HepG2 (cell line): ENCODE measurements at regions not wholly inside any gene's neighbourhood (a gene's known extent, or its start where the extent isn't known, plus 50 kb on each side); places are given as distances from the start of the nearest gene placed in this dataset.

Source experiments
- ATAC-seq: fragments of 200-7000 bp; cut with Tn5 transposase; 3 replicates; pipeline ENCODE4 v1.9.1; 2020; ENCODE audit warnings: mild to moderate bottlenecking, moderate library complexity
- BruUV-seq: library from RNA; stranded (reverse); fragments of 400-500 nt; replicated peaks from 2 replicates; lab custom pipeline; 2021; lab: Mats Ljungman, UMichigan
- CTCF ChIA-PET: fragments of 300-600 bp; formaldehyde crosslinking; extraction: SDS; loops from one replicate; lab custom pipeline; 2021; ENCODE audit warnings: low total read pairs, inconsistent platforms, low intra/inter-chr PET ratio; lab: Yijun Ruan, JAX
- POLR2A ChIA-PET: fragments of 350-600 bp; sonication (Branson Sonifier 250); formaldehyde crosslinking; loops from one replicate; lab custom pipeline; 2020; ENCODE audit warnings: antibody characterized with exemption, inconsistent platforms; lab: Yijun Ruan, JAX
- DNase-seq: peaks from one replicate; pipeline ENCODE4 v3.0.0-alpha.2; 2015; ENCODE audit warnings: low spot score
- FAIRE-seq: peaks from 3 replicates; lab custom pipeline; 2011; peaks lifted over from hg19 to GRCh38; lab: Jason Lieb, UNC
- H2AFZ ChIP-seq: one replicate; pipeline ENCODE4 v1.6.1; 2011; ENCODE audit warnings: low read length, inconsistent platforms
- H3K27ac ChIP-seq: fragments of 300-600 bp; 3 replicates; pipeline ENCODE4 v1.8.0; 2011; ENCODE audit warnings: mixed run types, mild to moderate bottlenecking, mixed read lengths, low read length, inconsistent platforms; ENCODE audit not compliant: insufficient read depth; ENCODE audit errors: extremely low read length
- H3K27me3 ChIP-seq, 2 experiments: fragments of 200-600 bp in 1 of 2; 2 replicates in 1 of 2; 3 replicates in 1 of 2; pipeline versions ENCODE4 v1.6.0 to v1.8.0; 2011; ENCODE audit warnings: low read length in 2 of 2, mild to moderate bottlenecking in 2 of 2, moderate library complexity in 2 of 2, inconsistent platforms in 1 of 2; ENCODE audit not compliant: insufficient read depth in 2 of 2, control insufficient read depth in 1 of 2
- H3K36me3 ChIP-seq, 2 experiments: fragments of 200-600 bp in 1 of 2; replicated peaks in 1 of 2; 2 replicates in 1 of 2; 3 replicates in 1 of 2; pipeline versions ENCODE4 v1.5.1 to v1.8.0; 2011; ENCODE audit warnings: low read length in 2 of 2, inconsistent platforms in 1 of 2; ENCODE audit not compliant: insufficient read depth in 2 of 2, control insufficient read depth in 1 of 2
- H3K4me1 ChIP-seq: 2 replicates; pipeline ENCODE4 v1.5.1; 2012; ENCODE audit warnings: low read length, inconsistent platforms; ENCODE audit not compliant: insufficient read depth
- H3K4me2 ChIP-seq: 2 replicates; pipeline ENCODE4 v1.6.0; 2011; ENCODE audit warnings: low read depth, low read length, inconsistent platforms
- H3K4me3 ChIP-seq, 3 experiments: fragments of 200-600 bp in 1 of 3; sonication (generic), shearing (Covaris generic) in 1 of 3; replicated peaks in 1 of 3; 2 replicates each; pipeline ENCODE4 v1.5.1; 2011 to 2016; ENCODE audit warnings: low read length in 3 of 3, inconsistent platforms in 2 of 3, low read depth in 2 of 3, mild to moderate bottlenecking in 2 of 3, control low read depth in 1 of 3, mixed read lengths in 1 of 3; ENCODE audit not compliant: insufficient read depth in 1 of 3
- H3K79me2 ChIP-seq: one replicate; pipeline ENCODE4 v1.6.1; 2011; ENCODE audit warnings: low read length, inconsistent platforms; ENCODE audit not compliant: insufficient read depth
- H3K9ac ChIP-seq: 2 replicates; pipeline ENCODE4 v1.6.0; 2011; ENCODE audit warnings: mild to moderate bottlenecking, low read depth, low read length, inconsistent platforms; ENCODE audit not compliant: insufficient read depth
- H3K9me3 ChIP-seq: 2 replicates; pipeline ENCODE4 v1.5.1; 2012; ENCODE audit warnings: mild to moderate bottlenecking, low read length
- H4K20me1 ChIP-seq: 2 replicates; pipeline ENCODE4 v1.6.0; 2011; ENCODE audit warnings: inconsistent platforms, mild to moderate bottlenecking, low read length, moderate library complexity; ENCODE audit not compliant: insufficient read depth
- MBNL3 ChIP-seq: fragments of 250-450 bp; sonication (Bioruptor Pico); conservative IDR thresholded peaks from 2 replicates; pipeline ENCODE4 v1.8.0; 2022; ENCODE audit warnings: mild to moderate bottlenecking, inconsistent platforms
- NR2F6 ChIP-seq, 2 experiments: IDR thresholded peaks; 2 replicates each; pipeline ENCODE4 v1.6.1; 2016; ENCODE audit warnings: antibody characterized with exemption in 1 of 2, mild to moderate bottlenecking in 1 of 2
- PAF1 ChIP-seq: IDR thresholded peaks from 2 replicates; pipeline ENCODE4 v1.6.1; 2016; ENCODE audit warnings: missing genetic modification reagents, missing compliant biosample characterization
- RAD21 ChIP-seq: fragments of 450-650 bp; formaldehyde crosslinking; IDR thresholded peaks from 2 replicates; pipeline ENCODE4 v1.5.0; 2020; ENCODE audit warnings: mild to moderate bottlenecking
- TBL1XR1 ChIP-seq: fragments of 150-350 bp; IDR thresholded peaks from 2 replicates; pipeline ENCODE4 v1.6.1; 2014; ENCODE audit warnings: borderline replicate concordance, low read length; ENCODE audit not compliant: partially characterized antibody
- ZFP36L2 ChIP-seq: sonication (generic); formaldehyde crosslinking; IDR thresholded peaks from 2 replicates; pipeline ENCODE4 v1.4.0; 2020; ENCODE audit warnings: missing genetic modification reagents
- ZNF260 ChIP-seq: sonication (generic); formaldehyde crosslinking; IDR thresholded peaks from 2 replicates; pipeline ENCODE4 v1.4.0; 2020; ENCODE audit warnings: missing genetic modification reagents, low read depth, mild to moderate bottlenecking, borderline replicate concordance
- ZNF556 ChIP-seq: sonication (generic); formaldehyde crosslinking; IDR thresholded peaks from 2 replicates; pipeline ENCODE4 v1.4.0; 2020; ENCODE audit warnings: mild to moderate bottlenecking, missing genetic modification reagents, borderline replicate concordance
- ZNF775 ChIP-seq: sonication (generic); formaldehyde crosslinking; IDR thresholded peaks from 2 replicates; pipeline ENCODE4 v1.4.0; 2020; ENCODE audit warnings: missing genetic modification reagents, mild to moderate bottlenecking, moderate library complexity, borderline replicate concordance
- WGBS: methylation state at CpG from one replicate; pipeline ENCODE4 v1.1.6; 2017; ENCODE audit warnings: low lambda C conversion rate; 5-methylcytosine and 5-hydroxymethylcytosine counted together
- in situ Hi-C: cut with HindIII; loops from 2 replicates; pipeline ENCODE4 v1.10.0; 2017; ENCODE audit warnings: low pct_unique_long_range_greater_than_20kb; ENCODE audit not compliant: extremely low pct_ligation_motif_present
- intact Hi-C: fragments of 100-400 bp; cut with micrococcal nuclease; formaldehyde crosslinking; loops from one replicate; pipeline ENCODE4 v1.10.0; 2022; ENCODE audit not compliant: unreplicated experiment
- TF ChIP-seq, protein P1 (sequence below): sonication (generic); formaldehyde crosslinking; IDR thresholded peaks from 2 replicates; pipeline ENCODE4 v1.4.0; 2020; ENCODE audit warnings: missing genetic modification reagents, borderline replicate concordance
- TF ChIP-seq, protein P2 (sequence below): fragments of 450-650 bp; IDR thresholded peaks from 2 replicates; pipeline ENCODE4 v1.6.1; 2017; ENCODE audit warnings: mild to moderate bottlenecking
- TF ChIP-seq, protein P3 (sequence below): sonication (generic); formaldehyde crosslinking; IDR thresholded peaks from 2 replicates; pipeline ENCODE4 v1.8.0; 2022; ENCODE audit warnings: mild to moderate bottlenecking, missing genetic modification reagents, moderate library complexity
- TF ChIP-seq, protein P4 (sequence below): sonication (generic); formaldehyde crosslinking; IDR thresholded peaks from 2 replicates; pipeline ENCODE4 v1.4.0; 2020; ENCODE audit warnings: mild to moderate bottlenecking, missing genetic modification reagents
- TF ChIP-seq, protein P5 (sequence below): sonication (generic); formaldehyde crosslinking; IDR thresholded peaks from 2 replicates; pipeline ENCODE4 v1.8.0; 2022; ENCODE audit warnings: mild to moderate bottlenecking, missing genetic modification reagents; ENCODE audit not compliant: insufficient replicate concordance
- TF ChIP-seq, protein P6 (sequence below): sonication (generic); formaldehyde crosslinking; IDR thresholded peaks from 2 replicates; pipeline ENCODE4 v1.4.0; 2020; ENCODE audit warnings: mild to moderate bottlenecking, missing genetic modification reagents

DNA sequence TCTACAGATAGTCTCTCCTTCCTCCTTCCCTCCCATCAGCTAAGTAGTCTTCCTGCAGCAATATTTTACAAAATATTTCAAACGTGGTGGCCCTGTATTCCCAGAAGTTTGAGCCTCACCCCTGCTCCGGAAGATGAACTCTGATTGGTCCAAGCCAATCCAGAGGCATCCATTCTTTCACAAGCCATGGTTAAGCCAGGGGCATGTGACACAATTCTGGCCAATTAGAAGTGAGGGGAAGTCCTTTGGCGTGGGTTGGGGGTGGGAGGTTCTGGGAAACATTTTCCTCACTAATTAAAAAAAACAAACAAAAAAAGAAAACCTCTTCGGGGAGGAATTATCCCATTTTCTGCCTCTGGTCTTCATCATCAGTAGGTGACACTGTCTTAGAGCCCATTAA lies 69.4 kb upstream of the GSC start:
- Histone ChIP-seq H3K27ac (no peak overlapping the region), H3K36me3 (no peaks in the 10 kb centered on the region), H3K9me3 (no peaks in the 10 kb centered on the region), H2AFZ (no peak overlapping the region), H3K9ac (no peak overlapping the region), H3K27me3 (no peaks in the 10 kb centered on the region; a peak in 1 of 5 replicates), H3K4me2 (no peak overlapping the region), H3K4me1 (no peaks in the 10 kb centered on the region), H4K20me1 (no peaks in the 10 kb centered on the region), H3K4me3 (no peak overlapping the region)
- no TSS peak for BruUV-seq
- in situ Hi-C loops = no loop called here
- intact Hi-C loops = no loop called here
- FAIRE-seq = no peak
- 2% methylated on average over 4 of the region's 4 CpGs for WGBS
- CTCF ChIA-PET = no interaction called here
- POLR2A ChIA-PET = no interaction called here
- no peak for DNase-seq
- no peak for ATAC-seq
- TF ChIP-seq, protein P1, sequence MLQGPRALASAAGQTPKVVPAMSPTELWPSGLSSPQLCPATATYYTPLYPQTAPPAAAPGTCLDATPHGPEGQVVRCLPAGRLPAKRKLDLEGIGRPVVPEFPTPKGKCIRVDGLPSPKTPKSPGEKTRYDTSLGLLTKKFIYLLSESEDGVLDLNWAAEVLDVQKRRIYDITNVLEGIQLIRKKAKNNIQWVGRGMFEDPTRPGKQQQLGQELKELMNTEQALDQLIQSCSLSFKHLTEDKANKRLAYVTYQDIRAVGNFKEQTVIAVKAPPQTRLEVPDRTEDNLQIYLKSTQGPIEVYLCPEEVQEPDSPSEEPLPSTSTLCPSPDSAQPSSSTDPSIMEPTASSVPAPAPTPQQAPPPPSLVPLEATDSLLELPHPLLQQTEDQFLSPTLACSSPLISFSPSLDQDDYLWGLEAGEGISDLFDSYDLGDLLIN (CRISPR knock-in tag) = no peak
- TF ChIP-seq MBNL3 (CRISPR knock-in tag) (no peak), PAF1 (no peak), ZNF260 (CRISPR knock-in tag) (no peak), ZNF775 (CRISPR knock-in tag) (no peak), ZNF556 (CRISPR knock-in tag) (no peak), ZFP36L2 (CRISPR knock-in tag) (no peak), NR2F6 (IDR thresholded peaks at IDR 0.05) (no peak), NR2F6 (CRISPR knock-in tag; IDR thresholded peaks at IDR 0.05) (no peak), RAD21 (no peak), TBL1XR1 (no peak)
- TF ChIP-seq, protein P2, sequence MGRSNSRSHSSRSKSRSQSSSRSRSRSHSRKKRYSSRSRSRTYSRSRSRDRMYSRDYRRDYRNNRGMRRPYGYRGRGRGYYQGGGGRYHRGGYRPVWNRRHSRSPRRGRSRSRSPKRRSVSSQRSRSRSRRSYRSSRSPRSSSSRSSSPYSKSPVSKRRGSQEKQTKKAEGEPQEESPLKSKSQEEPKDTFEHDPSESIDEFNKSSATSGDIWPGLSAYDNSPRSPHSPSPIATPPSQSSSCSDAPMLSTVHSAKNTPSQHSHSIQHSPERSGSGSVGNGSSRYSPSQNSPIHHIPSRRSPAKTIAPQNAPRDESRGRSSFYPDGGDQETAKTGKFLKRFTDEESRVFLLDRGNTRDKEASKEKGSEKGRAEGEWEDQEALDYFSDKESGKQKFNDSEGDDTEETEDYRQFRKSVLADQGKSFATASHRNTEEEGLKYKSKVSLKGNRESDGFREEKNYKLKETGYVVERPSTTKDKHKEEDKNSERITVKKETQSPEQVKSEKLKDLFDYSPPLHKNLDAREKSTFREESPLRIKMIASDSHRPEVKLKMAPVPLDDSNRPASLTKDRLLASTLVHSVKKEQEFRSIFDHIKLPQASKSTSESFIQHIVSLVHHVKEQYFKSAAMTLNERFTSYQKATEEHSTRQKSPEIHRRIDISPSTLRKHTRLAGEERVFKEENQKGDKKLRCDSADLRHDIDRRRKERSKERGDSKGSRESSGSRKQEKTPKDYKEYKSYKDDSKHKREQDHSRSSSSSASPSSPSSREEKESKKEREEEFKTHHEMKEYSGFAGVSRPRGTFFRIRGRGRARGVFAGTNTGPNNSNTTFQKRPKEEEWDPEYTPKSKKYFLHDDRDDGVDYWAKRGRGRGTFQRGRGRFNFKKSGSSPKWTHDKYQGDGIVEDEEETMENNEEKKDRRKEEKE = no peak
- TF ChIP-seq, protein P3, sequence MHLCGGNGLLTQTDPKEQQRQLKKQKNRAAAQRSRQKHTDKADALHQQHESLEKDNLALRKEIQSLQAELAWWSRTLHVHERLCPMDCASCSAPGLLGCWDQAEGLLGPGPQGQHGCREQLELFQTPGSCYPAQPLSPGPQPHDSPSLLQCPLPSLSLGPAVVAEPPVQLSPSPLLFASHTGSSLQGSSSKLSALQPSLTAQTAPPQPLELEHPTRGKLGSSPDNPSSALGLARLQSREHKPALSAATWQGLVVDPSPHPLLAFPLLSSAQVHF = no peak
- TF ChIP-seq, protein P4, sequence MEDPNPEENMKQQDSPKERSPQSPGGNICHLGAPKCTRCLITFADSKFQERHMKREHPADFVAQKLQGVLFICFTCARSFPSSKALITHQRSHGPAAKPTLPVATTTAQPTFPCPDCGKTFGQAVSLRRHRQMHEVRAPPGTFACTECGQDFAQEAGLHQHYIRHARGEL = no peak
- TF ChIP-seq, protein P5, sequence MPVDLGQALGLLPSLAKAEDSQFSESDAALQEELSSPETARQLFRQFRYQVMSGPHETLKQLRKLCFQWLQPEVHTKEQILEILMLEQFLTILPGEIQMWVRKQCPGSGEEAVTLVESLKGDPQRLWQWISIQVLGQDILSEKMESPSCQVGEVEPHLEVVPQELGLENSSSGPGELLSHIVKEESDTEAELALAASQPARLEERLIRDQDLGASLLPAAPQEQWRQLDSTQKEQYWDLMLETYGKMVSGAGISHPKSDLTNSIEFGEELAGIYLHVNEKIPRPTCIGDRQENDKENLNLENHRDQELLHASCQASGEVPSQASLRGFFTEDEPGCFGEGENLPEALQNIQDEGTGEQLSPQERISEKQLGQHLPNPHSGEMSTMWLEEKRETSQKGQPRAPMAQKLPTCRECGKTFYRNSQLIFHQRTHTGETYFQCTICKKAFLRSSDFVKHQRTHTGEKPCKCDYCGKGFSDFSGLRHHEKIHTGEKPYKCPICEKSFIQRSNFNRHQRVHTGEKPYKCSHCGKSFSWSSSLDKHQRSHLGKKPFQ = no peak
- TF ChIP-seq, protein P6, sequence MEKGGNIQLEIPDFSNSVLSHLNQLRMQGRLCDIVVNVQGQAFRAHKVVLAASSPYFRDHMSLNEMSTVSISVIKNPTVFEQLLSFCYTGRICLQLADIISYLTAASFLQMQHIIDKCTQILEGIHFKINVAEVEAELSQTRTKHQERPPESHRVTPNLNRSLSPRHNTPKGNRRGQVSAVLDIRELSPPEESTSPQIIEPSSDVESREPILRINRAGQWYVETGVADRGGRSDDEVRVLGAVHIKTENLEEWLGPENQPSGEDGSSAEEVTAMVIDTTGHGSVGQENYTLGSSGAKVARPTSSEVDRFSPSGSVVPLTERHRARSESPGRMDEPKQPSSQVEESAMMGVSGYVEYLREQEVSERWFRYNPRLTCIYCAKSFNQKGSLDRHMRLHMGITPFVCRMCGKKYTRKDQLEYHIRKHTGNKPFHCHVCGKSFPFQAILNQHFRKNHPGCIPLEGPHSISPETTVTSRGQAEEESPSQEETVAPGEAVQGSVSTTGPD (CRISPR knock-in tag) = no peak
- TF ChIP-seq, all 625 proteins: peak for 0
- no peaks in the 10 kb centered on the region for H3K79me2 ChIP-seq
